Kidney (tissue), 13 donors: ENCODE measurements at regions not wholly inside any gene's neighbourhood (a gene's known extent, or its start where the extent isn't known, plus 50 kb on each side); places are given as distances from the start of the nearest gene placed in this dataset.

Source experiments
- DNase-seq, 5 donors: peaks; one replicate each; pipeline ENCODE4 v3.0.0-alpha.2; 2013 to 2020
- FAIRE-seq: peaks from 2 replicates; lab custom pipeline; 2012; peaks lifted over from hg19 to GRCh38; lab: Jason Lieb, UNC
- H3K27ac ChIP-seq, 2 donors: one replicate each; pipeline ENCODE4 v1.7.0; 2013; ENCODE audit warnings: low read depth in 2 of 2, low read length in 2 of 2, inconsistent platforms in 1 of 2
- H3K27me3 ChIP-seq: one replicate; pipeline ENCODE4 v1.7.1; 2013; ENCODE audit warnings: low read length, inconsistent platforms; ENCODE audit not compliant: control insufficient read depth, insufficient read depth
- H3K36me3 ChIP-seq, 3 donors: one replicate each; pipeline versions ENCODE4 v1.7.0 to v1.7.1; 2013; ENCODE audit warnings: low read length in 3 of 3, control low read depth in 1 of 3, inconsistent platforms in 1 of 3; ENCODE audit not compliant: insufficient read depth in 3 of 3, control insufficient read depth in 2 of 3
- H3K4me1 ChIP-seq, 3 donors: one replicate each; pipeline versions ENCODE4 v1.7.0 to v1.7.1; 2013; ENCODE audit warnings: low read length in 3 of 3, inconsistent platforms in 1 of 3, low read depth in 1 of 3; ENCODE audit not compliant: control insufficient read depth in 2 of 3, insufficient read depth in 2 of 3
- H3K4me3 ChIP-seq, 3 donors: one replicate each; pipeline versions ENCODE4 v1.7.0 to v1.8.1; 2013; ENCODE audit warnings: low read length in 3 of 3, control low read depth in 1 of 3, inconsistent platforms in 1 of 3
- H3K9ac ChIP-seq, 3 donors: one replicate each; pipeline versions ENCODE4 v1.7.0 to v1.7.1; 2013; ENCODE audit warnings: low read length in 3 of 3, control low read depth in 1 of 3, inconsistent platforms in 1 of 3
- H3K9me3 ChIP-seq, 3 donors: one replicate each; pipeline versions ENCODE4 v1.7.0 to v1.7.1; 2013; ENCODE audit warnings: low read length in 3 of 3, control low read depth in 1 of 3, inconsistent platforms in 1 of 3; ENCODE audit not compliant: control insufficient read depth in 2 of 3, insufficient read depth in 1 of 3
- intact Hi-C: fragments of 100-400 bp; cut with DNase I; formaldehyde crosslinking; loops from one replicate; pipeline ENCODE4 v1.11.1; 2022
- TF ChIP-seq, protein P1 (sequence below): IDR thresholded peaks from 3 replicates; pipeline ENCODE4 v1.5.1; 2012; ENCODE audit warnings: mild to moderate bottlenecking, moderate library complexity, borderline replicate concordance; ENCODE audit not compliant: insufficient read depth; ENCODE audit errors: extremely low read depth
- donor health status: control.
- donor health status: control.
- donor health status: control.
- donor health status: control.
- donor health status: control.
- donor health status: DM: yes; HTN: yes; CAD: no.
- donor health status: Normal renal cell carcinoma (clear cell type).

DNA sequence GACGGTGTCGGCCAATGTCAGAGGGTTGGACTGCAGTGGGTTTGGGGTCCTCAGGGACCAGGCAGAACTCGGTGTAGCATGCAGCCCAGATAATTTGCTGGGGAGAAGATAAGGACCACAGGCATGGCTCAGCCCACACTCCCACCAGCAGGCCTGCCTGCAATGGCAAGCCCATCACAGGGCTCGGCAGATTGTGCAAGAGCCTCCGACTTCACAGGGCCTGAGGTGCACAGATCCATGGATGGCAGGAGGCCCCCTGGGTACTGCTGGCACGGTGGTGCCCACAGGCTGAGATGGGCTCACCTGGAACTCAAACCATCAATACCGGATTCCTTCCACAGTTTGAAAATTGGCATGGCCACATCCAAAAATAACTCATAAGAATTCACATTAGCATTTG is 180.3 kb downstream of the TTLL2 start:
- H3K9me3 ChIP-seq: no peaks in the 10 kb centered on the region
- H3K27ac ChIP-seq: no peak overlapping the region
- no peak for FAIRE-seq
- H3K36me3 ChIP-seq: no peaks in the 10 kb centered on the region
- H3K4me3 ChIP-seq: no peak overlapping the region
- TF ChIP-seq, protein P1, sequence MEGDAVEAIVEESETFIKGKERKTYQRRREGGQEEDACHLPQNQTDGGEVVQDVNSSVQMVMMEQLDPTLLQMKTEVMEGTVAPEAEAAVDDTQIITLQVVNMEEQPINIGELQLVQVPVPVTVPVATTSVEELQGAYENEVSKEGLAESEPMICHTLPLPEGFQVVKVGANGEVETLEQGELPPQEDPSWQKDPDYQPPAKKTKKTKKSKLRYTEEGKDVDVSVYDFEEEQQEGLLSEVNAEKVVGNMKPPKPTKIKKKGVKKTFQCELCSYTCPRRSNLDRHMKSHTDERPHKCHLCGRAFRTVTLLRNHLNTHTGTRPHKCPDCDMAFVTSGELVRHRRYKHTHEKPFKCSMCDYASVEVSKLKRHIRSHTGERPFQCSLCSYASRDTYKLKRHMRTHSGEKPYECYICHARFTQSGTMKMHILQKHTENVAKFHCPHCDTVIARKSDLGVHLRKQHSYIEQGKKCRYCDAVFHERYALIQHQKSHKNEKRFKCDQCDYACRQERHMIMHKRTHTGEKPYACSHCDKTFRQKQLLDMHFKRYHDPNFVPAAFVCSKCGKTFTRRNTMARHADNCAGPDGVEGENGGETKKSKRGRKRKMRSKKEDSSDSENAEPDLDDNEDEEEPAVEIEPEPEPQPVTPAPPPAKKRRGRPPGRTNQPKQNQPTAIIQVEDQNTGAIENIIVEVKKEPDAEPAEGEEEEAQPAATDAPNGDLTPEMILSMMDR: no peak
- no peak for DNase-seq
- no peaks in the 10 kb centered on the region for H3K27me3 ChIP-seq
- no peak overlapping the region for H3K9ac ChIP-seq
- intact Hi-C loops: no loop called here
- peaks cover 0 to 3% (median 0%) of the 10 kb centered on the region in 3 donors for H3K4me1 ChIP-seq

DNA sequence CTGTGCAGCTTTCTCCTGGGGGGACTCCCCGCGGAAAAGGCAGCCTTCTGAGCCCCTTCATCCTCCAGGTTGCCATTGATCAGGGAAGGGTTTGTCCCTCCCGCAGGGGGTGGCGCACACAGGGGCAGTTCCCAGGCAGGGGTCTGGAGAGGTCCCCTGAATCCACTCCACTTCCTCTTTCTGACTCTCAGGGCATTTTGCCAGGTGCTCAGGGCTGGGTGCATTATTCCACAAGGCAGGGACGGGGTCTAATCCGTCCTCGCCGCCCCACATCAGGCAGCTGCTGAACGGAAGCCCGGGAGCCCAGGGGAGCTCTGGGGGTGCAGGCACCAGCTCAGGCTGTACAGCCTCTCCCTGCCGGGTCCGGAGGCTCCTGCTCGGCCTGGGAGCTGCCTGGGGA is 180.9 kb downstream of the TTLL2 start:
- Histone ChIP-seq H3K9ac (no peak overlapping the region), H3K27me3 (no peaks in the 10 kb centered on the region), H3K4me3 (no peak overlapping the region), H3K36me3 (no peaks in the 10 kb centered on the region), H3K4me1 (peaks cover 0 to 3% (median 0%) of the 10 kb centered on the region in 3 donors), H3K9me3 (no peaks in the 10 kb centered on the region), H3K27ac (no peak overlapping the region)
- DNase-seq (peak in 1 of 5 donors; percentile 38), FAIRE-seq (no peak)
- TF ChIP-seq, protein P1: no peak
- intact Hi-C loops: no loop called here

DNA sequence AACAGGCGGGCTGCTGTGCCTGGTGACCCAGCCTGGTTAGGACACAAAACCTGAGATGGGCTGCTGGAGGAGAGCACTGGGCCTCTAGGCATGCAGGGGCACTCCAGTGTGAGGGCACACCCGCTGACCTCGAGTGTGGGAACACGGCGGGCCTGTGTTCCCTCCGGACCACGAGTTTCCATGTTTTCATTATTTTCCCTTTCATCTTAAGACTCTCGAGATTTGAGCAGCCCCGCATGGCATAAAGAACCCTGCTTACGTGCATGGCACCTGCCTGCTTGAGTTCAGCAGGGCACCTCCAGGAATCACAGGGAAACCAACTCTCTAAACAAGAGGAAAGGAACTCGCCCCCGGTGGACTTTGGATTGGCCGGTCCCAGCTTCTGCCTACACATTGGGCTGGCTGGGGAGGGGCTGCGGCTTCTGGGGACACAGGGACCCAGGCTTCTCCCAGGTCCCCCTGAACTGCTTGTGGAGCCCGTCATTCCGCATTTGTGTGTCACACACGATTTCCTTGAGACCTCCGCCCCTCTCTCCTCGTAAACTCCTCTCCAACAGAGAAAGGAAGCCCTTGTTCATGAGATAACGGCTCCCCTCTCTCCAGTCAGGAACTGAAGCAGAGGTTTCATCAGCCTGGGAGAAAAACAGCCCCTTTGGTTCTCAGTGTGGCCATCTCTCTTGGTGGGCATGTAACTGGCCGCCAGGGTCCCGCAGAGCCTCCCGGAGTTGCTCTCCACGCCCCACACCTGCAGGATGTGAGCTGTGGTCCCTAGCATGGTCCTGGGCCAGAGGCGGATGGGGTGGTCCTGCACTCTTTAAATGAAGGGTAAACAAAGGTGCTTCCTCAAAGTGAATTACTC is 181.8 kb downstream of the TTLL2 start:
- H3K9me3 ChIP-seq: no peaks in the 10 kb centered on the region
- no peaks in the 10 kb centered on the region for H3K36me3 ChIP-seq
- intact Hi-C loops: no loop called here
- peaks cover 0 to 3% (median 0%) of the 10 kb centered on the region in 3 donors for H3K4me1 ChIP-seq
- H3K9ac ChIP-seq: no peak overlapping the region
- peak in 1 of 5 donors; percentile 35 for DNase-seq
- no peak overlapping the region for H3K27ac ChIP-seq
- no peak overlapping the region for H3K4me3 ChIP-seq
- H3K27me3 ChIP-seq: no peaks in the 10 kb centered on the region
- TF ChIP-seq, protein P1: no peak
- FAIRE-seq: no peak
